Breast epithelium (tissue), 4 donors: ENCODE measurements at regions not wholly inside any gene's neighbourhood (a gene's known extent, or its start where the extent isn't known, plus 50 kb on each side); places are given as distances from the start of the nearest gene placed in this dataset.

Experiments
- DNase-seq, 2 donors: peaks; one replicate each; pipeline ENCODE4 v3.0.0-alpha.2; 2019; ENCODE audit warnings: low spot score in 2 of 2
- H3K27ac ChIP-seq, 2 donors: fragments of 200-600 bp; sonication (generic) in 1 of 2; one replicate each; pipeline ENCODE4 v1.5.1; 2016 to 2019; ENCODE audit warnings: mild to moderate bottlenecking in 1 of 2
- H3K27me3 ChIP-seq, 2 donors: fragments of 200-600 bp; sonication (generic) in 1 of 2; one replicate each; pipeline versions ENCODE4 v1.5.1 to v1.6.0; 2017 to 2019; ENCODE audit warnings: control low read depth in 1 of 2, mild to moderate bottlenecking in 1 of 2
- H3K36me3 ChIP-seq: fragments of 200-600 bp; one replicate; pipeline ENCODE4 v1.5.1; 2019
- H3K4me1 ChIP-seq, 2 donors: fragments of 200-600 bp; sonication (generic); one replicate each; pipeline ENCODE4 v1.5.1; 2016 to 2019; ENCODE audit warnings: control low read depth in 1 of 2
- H3K4me3 ChIP-seq, 3 donors: fragments of 200-600 bp; sonication (generic); 1 replicate in 2 of 3; 2 replicates in 1 of 3; pipeline ENCODE4 v1.5.1; 2016 to 2019; ENCODE audit warnings: mild to moderate bottlenecking in 3 of 3, moderate library complexity in 2 of 3
- H3K9me3 ChIP-seq, 2 donors: fragments of 200-600 bp; sonication (generic) in 1 of 2; one replicate each; pipeline ENCODE4 v1.5.1; 2016 to 2019; ENCODE audit warnings: control low read depth in 1 of 2
- CTCF ChIP-seq, 3 donors: fragments of 450-650 bp; IDR thresholded peaks; one replicate each; pipeline ENCODE4 v1.5.1; 2016 to 2017; ENCODE audit warnings: antibody characterized with exemption in 3 of 3, mild to moderate bottlenecking in 3 of 3, moderate library complexity in 3 of 3
- POLR2A ChIP-seq: fragments of 450-650 bp; IDR thresholded peaks from one replicate; pipeline ENCODE4 v1.6.1; 2016; ENCODE audit warnings: antibody characterized with exemption, mild to moderate bottlenecking, moderate library complexity
- POLR2AphosphoS5 ChIP-seq, 3 donors: sonication (generic); formaldehyde crosslinking; IDR thresholded peaks; one replicate each; pipeline ENCODE4 v1.6.1; 2017; ENCODE audit warnings: antibody characterized with exemption in 3 of 3
- intact Hi-C: fragments of 100-400 bp; cut with DNase I; formaldehyde crosslinking; loops from one replicate; pipeline ENCODE4 v1.15.1; 2023; ENCODE audit warnings: low total_unique reads

- TF ChIP-seq POLR2AphosphoS5 (IDR thresholded peaks at IDR 0.05) (no peak), CTCF (IDR thresholded peaks at IDR 0.05) (no peak), POLR2A (no peak)
- no peaks in the 10 kb centered on the region for H3K4me1 ChIP-seq
- intact Hi-C loops, result no loop called here
- H3K27ac ChIP-seq, result peak overlapping the region; percentile 63 to 93
- H3K36me3 ChIP-seq, result no peaks in the 10 kb centered on the region
- no peak for DNase-seq
- H3K9me3 ChIP-seq, result peaks cover 13 to 39% of the 10 kb centered on the region in 2 donors
- H3K4me3 ChIP-seq, result peak overlapping the region in 2 of 3 donors; percentile 64 to 80
- no peaks in the 10 kb centered on the region for H3K27me3 ChIP-seq
Observed at GRCh38 chr7:63927261-63927660, 71.4 kb upstream of the ZNF722 start.

DNA sequence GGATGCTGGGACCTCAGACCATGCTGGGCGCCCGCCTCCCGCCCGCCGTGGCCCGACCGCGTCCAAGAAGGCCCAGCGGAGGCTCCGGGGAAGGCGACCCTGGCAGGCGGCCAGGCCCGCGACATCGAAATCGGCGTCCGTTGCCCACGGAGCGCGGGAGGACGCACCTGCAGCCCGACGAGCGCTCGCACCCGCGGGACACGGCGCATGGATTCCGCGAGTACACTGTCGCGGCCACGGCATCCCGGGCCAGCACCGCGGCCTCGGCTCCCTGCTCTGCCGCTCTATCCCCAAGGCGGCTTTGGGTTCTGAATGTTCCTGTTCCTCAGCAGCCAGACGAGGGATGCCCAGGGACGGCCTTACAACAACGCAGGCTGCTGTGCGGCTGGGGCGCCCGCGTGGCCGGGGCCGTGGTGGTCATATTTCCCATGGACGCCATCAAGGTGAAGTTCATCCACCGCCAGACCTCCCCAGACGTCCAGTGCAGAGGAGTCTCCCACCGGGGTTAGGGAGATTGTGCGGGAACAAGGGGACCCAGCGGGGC, 67.5 kb upstream of the ZNF722 start:
- intact Hi-C loops, result no loop called here
- no peak for DNase-seq
- Histone ChIP-seq H3K4me3 (no peak overlapping the region), H3K36me3 (no peaks in the 10 kb centered on the region), H3K27ac (no peak overlapping the region), H3K4me1 (no peaks in the 10 kb centered on the region), H3K9me3 (peaks cover 13 to 35% of the 10 kb centered on the region in 2 donors), H3K27me3 (no peaks in the 10 kb centered on the region)
- TF ChIP-seq POLR2A (no peak), POLR2AphosphoS5 (IDR thresholded peaks at IDR 0.05) (no peak), CTCF (IDR thresholded peaks at IDR 0.05) (no peak)

DNA sequence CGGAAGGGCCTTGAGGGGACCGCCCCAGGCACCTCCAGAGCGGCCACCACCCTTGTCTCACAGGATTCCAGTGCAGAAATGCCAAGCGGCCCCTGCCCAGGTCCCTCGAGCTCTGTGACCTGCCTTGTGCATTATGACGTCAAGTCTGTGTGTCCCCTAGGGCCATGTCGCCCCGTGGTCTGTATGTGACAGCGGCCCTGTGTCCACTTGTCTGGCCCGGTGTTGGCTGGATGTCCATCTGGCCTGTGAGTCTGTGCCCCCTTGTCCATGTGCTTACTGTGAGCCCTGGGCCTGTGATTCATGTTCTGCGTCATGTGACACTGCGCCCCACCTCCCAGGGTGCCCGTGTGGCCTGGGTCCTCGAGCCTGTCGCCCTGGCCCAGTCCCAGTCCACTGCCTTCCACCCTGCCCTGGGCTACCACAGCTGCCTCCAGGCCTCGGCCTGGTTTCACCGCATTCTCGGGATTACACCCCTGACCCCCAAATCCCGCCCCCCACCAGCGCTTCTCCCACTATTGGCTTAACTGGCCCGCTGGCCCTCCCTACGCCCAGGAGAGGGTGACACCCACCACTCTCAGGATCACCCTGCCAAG, 66.6 kb upstream of the ZNF722 start:
- no peak for TF ChIP-seq POLR2A
- no peak for TF ChIP-seq CTCF (IDR thresholded peaks at IDR 0.05)
- no peak for TF ChIP-seq POLR2AphosphoS5 (IDR thresholded peaks at IDR 0.05)
- Histone ChIP-seq H3K4me1 (no peaks in the 10 kb centered on the region), H3K4me3 (no peak overlapping the region), H3K9me3 (peaks cover 13 to 33% of the 10 kb centered on the region in 2 donors), H3K27me3 (no peaks in the 10 kb centered on the region), H3K27ac (no peak overlapping the region), H3K36me3 (no peaks in the 10 kb centered on the region)
- intact Hi-C loops, result no loop called here
- DNase-seq, result no peak
